Keratinocyte (primary cell): ENCODE measurements at regions not wholly inside any gene's neighbourhood (a gene's known extent, or its start where the extent isn't known, plus 50 kb on each side); places are given as distances from the start of the nearest gene placed in this dataset.

Experiments used
- DNase-seq: peaks from one replicate; pipeline ENCODE4 v3.0.0-alpha.2; 2011; ENCODE audit warnings: low read depth, missing footprints, low spot score
- FAIRE-seq: peaks from 2 replicates; lab custom pipeline; 2011; peaks lifted over from hg19 to GRCh38; lab: Jason Lieb, UNC
- H2AFZ ChIP-seq: 2 replicates; pipeline ENCODE4 v1.6.0; 2012; ENCODE audit warnings: low read length, control low read depth, inconsistent platforms; ENCODE audit not compliant: control insufficient read depth
- H3K27ac ChIP-seq: 2 replicates; pipeline ENCODE4 v1.5.1; 2011; ENCODE audit warnings: low read length; ENCODE audit not compliant: control insufficient read depth, insufficient read depth
- H3K27me3 ChIP-seq: 3 replicates; pipeline ENCODE4 v1.6.0; 2011; ENCODE audit warnings: low read length; ENCODE audit not compliant: control insufficient read depth, insufficient read depth; ENCODE audit errors: extremely low read depth
- H3K36me3 ChIP-seq, 2 experiments: 2 replicates in 1 of 2; 3 replicates in 1 of 2; pipeline ENCODE4 v1.5.1; 2011; ENCODE audit warnings: low read length in 2 of 2, mild to moderate bottlenecking in 1 of 2; ENCODE audit not compliant: control insufficient read depth in 2 of 2, insufficient read depth in 2 of 2; ENCODE audit errors: extremely low read depth in 1 of 2
- H3K4me1 ChIP-seq: 3 replicates; pipeline ENCODE4 v1.5.1; 2011; ENCODE audit warnings: low read length; ENCODE audit not compliant: control insufficient read depth, insufficient read depth; ENCODE audit errors: extremely low read depth
- H3K4me2 ChIP-seq: 3 replicates; pipeline ENCODE4 v1.6.0; 2011; ENCODE audit warnings: low read depth, low read length; ENCODE audit not compliant: control insufficient read depth, insufficient read depth; ENCODE audit errors: extremely low read depth
- H3K4me3 ChIP-seq, 3 experiments: fragments of 200-600 bp in 1 of 3; sonication (generic) in 1 of 3; 2 replicates in 2 of 3; 3 replicates in 1 of 3; pipeline ENCODE4 v1.5.1; 2011 to 2016; ENCODE audit warnings: low read length in 3 of 3, mild to moderate bottlenecking in 3 of 3, control low read depth in 2 of 3, inconsistent platforms in 1 of 3, low read depth in 1 of 3, mixed read lengths in 1 of 3, mixed run types in 1 of 3, moderate library complexity in 1 of 3; ENCODE audit not compliant: control insufficient read depth in 2 of 3, insufficient read depth in 2 of 3; ENCODE audit errors: extremely low read depth in 1 of 3
- H3K79me2 ChIP-seq: 2 replicates; pipeline ENCODE4 v1.6.0; 2012; ENCODE audit warnings: low read length; ENCODE audit not compliant: control insufficient read depth, insufficient read depth
- H3K9ac ChIP-seq: 3 replicates; pipeline ENCODE4 v1.6.0; 2011; ENCODE audit warnings: low read length; ENCODE audit not compliant: control insufficient read depth, insufficient read depth; ENCODE audit errors: extremely low read depth
- H3K9me1 ChIP-seq: 3 replicates; pipeline ENCODE4 v1.6.0; 2011; ENCODE audit warnings: low read length; ENCODE audit not compliant: control insufficient read depth, insufficient read depth; ENCODE audit errors: extremely low read depth
- H3K9me3 ChIP-seq: 2 replicates; pipeline ENCODE4 v1.5.1; 2012; ENCODE audit warnings: low read depth, low read length; ENCODE audit not compliant: control insufficient read depth
- H4K20me1 ChIP-seq: 3 replicates; pipeline ENCODE4 v1.6.0; 2011; ENCODE audit warnings: low read length; ENCODE audit not compliant: control insufficient read depth, insufficient read depth; ENCODE audit errors: extremely low read depth
- CTCF ChIP-seq, 3 experiments: IDR thresholded peaks in 1 of 3; conservative IDR thresholded peaks in 1 of 3; optimal IDR thresholded peaks in 1 of 3; 2 replicates in 2 of 3; 3 replicates in 1 of 3; pipeline versions ENCODE3 to v1.5.1; 2011; ENCODE audit warnings: low read length in 3 of 3, mild to moderate bottlenecking in 3 of 3, moderate library complexity in 2 of 3, control low read depth in 1 of 3, inconsistent platforms in 1 of 3; ENCODE audit not compliant: insufficient read depth in 2 of 3; ENCODE audit errors: extremely low read depth in 1 of 3
- EZH2 ChIP-seq: IDR thresholded peaks from one replicate; pipeline ENCODE4 v1.6.1; 2012; ENCODE audit warnings: inconsistent platforms, mild to moderate bottlenecking, low read length, moderate library complexity
- dilution Hi-C: fragments of 300-500 bp; cut with MboI; formaldehyde crosslinking; loops from one replicate; pipeline ENCODE4 v1.7.0; 2020; ENCODE audit warnings: low sequenced_read_pairs; ENCODE audit not compliant: extremely low pct_ligation_motif_present

GRCh38 chr21:15443740-15444117, 286.1 kb upstream of the USP25 start:
- no peaks in the 10 kb centered on the region for H3K79me2 ChIP-seq
- no peak overlapping the region for H3K27ac ChIP-seq
- FAIRE-seq (no peak), DNase-seq (no peak)
- no peaks in the 10 kb centered on the region for H3K9me1 ChIP-seq
- H3K9me3 ChIP-seq, result no peaks in the 10 kb centered on the region
- H3K27me3 ChIP-seq, result no peaks in the 10 kb centered on the region
- H2AFZ ChIP-seq, result no peak overlapping the region
- H3K9ac ChIP-seq, result no peak overlapping the region
- no peaks in the 10 kb centered on the region for H3K36me3 ChIP-seq
- no peak overlapping the region for H3K4me2 ChIP-seq
- dilution Hi-C loops, result no loop called here
- TF ChIP-seq EZH2 (no peak), CTCF (optimal IDR thresholded peaks at IDR 0.05 in 1 of 3, IDR thresholded peaks at IDR 0.05 in 1 of 3, conservative IDR thresholded peaks at IDR 0.05 in 1 of 3; ENCODE audit: extremely low read depth in 1 of 3, insufficient read depth in 2 of 3, low read length in 3 of 3) (no peak)
- no peak overlapping the region for H3K4me3 ChIP-seq
- no peaks in the 10 kb centered on the region for H4K20me1 ChIP-seq
- no peaks in the 10 kb centered on the region for H3K4me1 ChIP-seq

DNA sequence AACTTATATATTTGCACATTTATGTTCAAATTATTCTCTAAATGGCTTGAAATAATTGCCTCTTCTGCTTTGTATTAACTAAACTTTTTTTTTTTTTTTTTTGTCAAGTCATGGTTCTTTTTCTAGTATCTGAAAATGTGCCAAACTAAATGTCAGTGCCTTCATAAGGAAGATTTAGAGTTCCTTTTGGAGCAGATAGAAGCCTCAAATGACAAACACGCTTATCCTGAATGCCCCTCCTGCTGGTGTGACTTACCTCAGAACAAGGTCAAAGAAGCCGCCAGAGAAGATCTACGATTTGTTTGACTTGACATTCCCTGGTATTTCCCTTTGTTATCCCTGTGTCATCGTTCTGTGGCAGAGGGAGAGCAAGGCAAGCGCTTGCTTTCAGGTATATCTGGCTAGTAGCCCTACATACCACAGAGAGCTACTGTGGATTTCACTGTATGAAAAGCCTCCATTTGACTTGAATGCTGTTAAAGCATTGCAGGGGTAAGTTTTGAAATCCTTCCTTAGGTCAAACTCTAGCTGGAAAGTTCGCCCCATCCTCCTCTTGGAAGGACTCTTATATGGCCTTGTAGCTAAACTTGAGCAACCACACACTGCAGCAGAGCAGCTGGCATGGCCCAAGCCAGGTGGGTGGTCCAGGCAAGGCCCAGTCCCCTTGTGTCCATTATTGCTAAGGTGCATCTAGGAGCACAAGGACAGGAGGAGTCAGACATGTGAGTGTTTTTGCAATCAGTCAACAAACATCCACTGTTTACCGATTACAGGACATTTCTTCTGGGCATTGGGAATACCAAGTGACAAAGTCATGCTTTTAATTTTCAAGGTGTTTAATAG, 285.4 kb upstream of the USP25 start:
- dilution Hi-C loops, result no loop called here
- H4K20me1 ChIP-seq, result no peaks in the 10 kb centered on the region
- H3K4me1 ChIP-seq, result no peaks in the 10 kb centered on the region
- no peaks in the 10 kb centered on the region for H3K9me1 ChIP-seq
- no peak overlapping the region for H3K27ac ChIP-seq
- no peaks in the 10 kb centered on the region for H3K36me3 ChIP-seq
- DNase-seq (no peak), FAIRE-seq (no peak)
- H3K4me2 ChIP-seq, result no peak overlapping the region
- no peak overlapping the region for H3K9ac ChIP-seq
- H3K4me3 ChIP-seq, result no peak overlapping the region
- H2AFZ ChIP-seq, result no peak overlapping the region
- no peak for TF ChIP-seq EZH2
- TF ChIP-seq CTCF (optimal IDR thresholded peaks at IDR 0.05 in 1 of 3, IDR thresholded peaks at IDR 0.05 in 1 of 3, conservative IDR thresholded peaks at IDR 0.05 in 1 of 3; ENCODE audit: extremely low read depth in 1 of 3, insufficient read depth in 2 of 3, low read length in 3 of 3), result no peak
- H3K9me3 ChIP-seq, result no peaks in the 10 kb centered on the region
- H3K27me3 ChIP-seq, result no peaks in the 10 kb centered on the region
- H3K79me2 ChIP-seq, result no peaks in the 10 kb centered on the region
